GM12892 (cell line): ENCODE measurements at regions not wholly inside any gene's neighbourhood (a gene's known extent, or its start where the extent isn't known, plus 50 kb on each side); places are given as distances from the start of the nearest gene placed in this dataset.
"Not testable (repeated sequence)": the region's sequence is repeated elsewhere in the genome, so short reads cannot be mapped to it uniquely, and the experiment has no call there.

Source experiments
- POLR2A ChIP-seq: IDR thresholded peaks from 2 replicates; pipeline ENCODE4 v1.6.1; 2011; ENCODE audit warnings: low read depth, low read length, control low read depth
- TAF1 ChIP-seq: IDR thresholded peaks from 2 replicates; pipeline ENCODE4 v1.6.1; 2011; ENCODE audit warnings: low read depth, mild to moderate bottlenecking, control low read depth, low read length, borderline replicate concordance

- peak; percentile 69; the same call in 1 of the 2 replicates for TF ChIP-seq POLR2A
- not testable (repeated sequence) for TF ChIP-seq TAF1
Observed at GRCh38 chr1:778451-779278, 92.2 kb upstream of the OR4F16 start.
